Panc1 (cell line): ENCODE measurements at regions not wholly inside any gene's neighbourhood (a gene's known extent, or its start where the extent isn't known, plus 50 kb on each side); places are given as distances from the start of the nearest gene placed in this dataset.

Experiments
- ATAC-seq: fragments of 200-7000 bp; cut with Tn5 transposase; 2 replicates; pipeline ENCODE4 v1.9.1; 2020; ENCODE audit warnings: mild to moderate bottlenecking, moderate library complexity
- BruUV-seq: library from RNA; stranded (reverse); fragments of 400-500 nt; replicated peaks from 2 replicates; lab custom pipeline; 2021; lab: Mats Ljungman, UMichigan
- CTCF ChIA-PET: fragments of 300-600 bp; sonication (Branson Sonifier 250); formaldehyde crosslinking; loops from one replicate; lab custom pipeline; 2022; ENCODE audit warnings: antibody characterized with exemption; lab: Charles Lee
- POLR2A ChIA-PET: fragments of 300-600 bp; sonication (Branson Sonifier 250); formaldehyde crosslinking; loops from one replicate; lab custom pipeline; 2022; ENCODE audit warnings: antibody characterized with exemption; lab: Charles Lee
- DNase-seq: peaks from one replicate; pipeline ENCODE4 v3.0.0-alpha.2; 2010; ENCODE audit warnings: low read depth, low spot score
- H3K27ac ChIP-seq: 2 replicates; pipeline ENCODE4 v1.5.1; 2011; ENCODE audit warnings: mild to moderate bottlenecking, low read length, inconsistent platforms
- H3K27me3 ChIP-seq: fragments of 200-500 bp; sonication (Bioruptor generic); 2 replicates; pipeline ENCODE4 v1.6.0; 2014; ENCODE audit warnings: low read length, inconsistent platforms; ENCODE audit not compliant: control insufficient read depth, insufficient read depth
- H3K36me3 ChIP-seq: fragments of 200-500 bp; sonication (Bioruptor generic); 2 replicates; pipeline ENCODE4 v1.5.1; 2014; ENCODE audit warnings: inconsistent platforms, mild to moderate bottlenecking, low read length, moderate library complexity; ENCODE audit not compliant: control insufficient read depth, insufficient read depth
- H3K4me1 ChIP-seq: 2 replicates; pipeline ENCODE4 v1.5.1; 2011; ENCODE audit warnings: inconsistent platforms, mild to moderate bottlenecking, low read length, moderate library complexity; ENCODE audit not compliant: control insufficient read depth, insufficient read depth
- H3K4me3 ChIP-seq, 2 experiments: 2 replicates each; pipeline ENCODE4 v1.5.1; 2011 to 2012; ENCODE audit warnings: low read depth in 2 of 2, low read length in 2 of 2, mild to moderate bottlenecking in 2 of 2, inconsistent platforms in 1 of 2, moderate library complexity in 1 of 2
- H3K9me3 ChIP-seq: fragments of 200-500 bp; sonication (Bioruptor generic); 2 replicates; pipeline ENCODE4 v1.5.1; 2014; ENCODE audit warnings: low read depth, mild to moderate bottlenecking, inconsistent platforms, low read length, moderate library complexity; ENCODE audit not compliant: control insufficient read depth, insufficient read depth
- CTCF ChIP-seq: fragments of 450-650 bp; IDR thresholded peaks from 2 replicates; pipeline ENCODE4 v1.5.1; 2017; ENCODE audit warnings: mild to moderate bottlenecking
- POLR2AphosphoS5 ChIP-seq: IDR thresholded peaks from 2 replicates; pipeline ENCODE4 v1.6.1; 2012; ENCODE audit warnings: mild to moderate bottlenecking, low read depth, low read length, moderate library complexity
- REST ChIP-seq, 2 experiments: IDR thresholded peaks; 2 replicates each; pipeline ENCODE4 v1.6.1; 2011 to 2012; ENCODE audit warnings: low read depth in 2 of 2, control low read depth in 1 of 2, low read length in 1 of 2, mild to moderate bottlenecking in 1 of 2, moderate library complexity in 1 of 2; ENCODE audit not compliant: insufficient read depth in 1 of 2
- SIN3A ChIP-seq: IDR thresholded peaks from 2 replicates; pipeline ENCODE4 v1.6.1; 2012; ENCODE audit warnings: low read depth, mild to moderate bottlenecking, low read length, moderate library complexity, borderline replicate concordance; ENCODE audit not compliant: insufficient read depth
- TCF7L2 ChIP-seq: IDR thresholded peaks from 2 replicates; pipeline ENCODE4 v1.6.1; 2011; ENCODE audit warnings: mild to moderate bottlenecking, low read depth, low read length, inconsistent platforms
- in situ Hi-C: cut with HindIII; loops from 2 replicates; pipeline ENCODE4 v1.10.0; 2016; ENCODE audit warnings: low sequenced_read_pairs, low pct_unique_long_range_greater_than_20kb
- intact Hi-C: fragments of 100-400 bp; cut with micrococcal nuclease; formaldehyde crosslinking; loops from one replicate; pipeline ENCODE4 v1.10.0; 2022; ENCODE audit not compliant: unreplicated experiment

GRCh38 chr13:50340146-50340545 lies 324.9 kb downstream of the KCNRG start:
- DNase-seq (no peak), ATAC-seq (no peak)
- H3K36me3 ChIP-seq, result no peaks in the 10 kb centered on the region
- no peaks in the 10 kb centered on the region for H3K9me3 ChIP-seq
- BruUV-seq, result no TSS peak
- TF ChIP-seq TCF7L2 (no peak), SIN3A (no peak), POLR2AphosphoS5 (no peak), CTCF (no peak), REST (IDR thresholded peaks at IDR 0.05; ENCODE audit: insufficient read depth in 1 of 2, low read depth in 2 of 2, low read length in 1 of 2) (no peak)
- no peaks in the 10 kb centered on the region for H3K4me1 ChIP-seq
- ChIA-PET POLR2A (no interaction called here), CTCF (no interaction called here)
- no peak overlapping the region for H3K4me3 ChIP-seq
- no peak overlapping the region for H3K27ac ChIP-seq
- no peaks in the 10 kb centered on the region for H3K27me3 ChIP-seq
- intact Hi-C loops (no loop called here), in situ Hi-C loops (no loop called here)

- CTCF ChIA-PET, result no interaction called here
- no peaks in the 10 kb centered on the region for H3K27me3 ChIP-seq
- in situ Hi-C loops, result no loop called here
These were observed 325.5 kb downstream of the KCNRG start for GRCh38 chr13:50340551-50341287.

More at GRCh38 chr13:50340551-50341287, 325.5 kb downstream of the KCNRG start:
- POLR2A ChIA-PET, result no interaction called here
- Histone ChIP-seq H3K27ac (no peak overlapping the region; the same call in 1 of the 2 replicates), H3K4me3 (no peak overlapping the region), H3K4me1 (no peaks in the 10 kb centered on the region), H3K36me3 (no peaks in the 10 kb centered on the region), H3K9me3 (no peaks in the 10 kb centered on the region)
- TF ChIP-seq SIN3A, result no peak
- no peak for TF ChIP-seq CTCF
- DNase-seq (no peak), ATAC-seq (no peak; the same call in 1 of the 2 replicates)
- intact Hi-C loops, result no loop called here
- no TSS peak for BruUV-seq
